ENCODE measurements at regions not wholly inside any gene's neighbourhood (a gene's known extent, or its start where the extent isn't known, plus 50 kb on each side); places are given as distances from the start of the nearest gene placed in this dataset.

DNA sequence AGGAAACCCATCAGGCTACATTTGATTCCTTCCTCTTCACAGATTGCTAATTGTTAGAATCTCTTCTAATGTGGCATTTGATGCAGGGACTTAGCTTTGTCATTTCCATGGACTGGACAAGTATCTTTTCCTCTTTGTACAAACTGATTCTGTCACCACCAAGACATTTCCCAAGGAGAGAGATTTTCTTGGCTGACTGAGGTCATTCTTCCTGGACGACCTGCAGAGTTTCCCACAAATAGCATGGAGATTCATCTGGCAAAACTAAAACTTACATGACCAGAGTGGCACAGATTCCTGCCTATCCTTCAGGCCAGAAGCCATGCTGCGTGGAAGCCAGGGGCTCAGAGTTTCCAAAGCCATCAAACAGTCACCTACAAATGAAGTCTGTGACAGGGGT, 269.2 kb upstream of the LRTM1 start:
- TF ChIP-seq POLR2A (IDR thresholded peaks at IDR 0.05; ENCODE audit: low read depth, low read length) (no peak), POLR2AphosphoS5 (IDR thresholded peaks at IDR 0.05; ENCODE audit: low read depth, low read length) (no peak)
